Fibroblast of peridontal ligament (primary cell): ENCODE measurements at regions not wholly inside any gene's neighbourhood (a gene's known extent, or its start where the extent isn't known, plus 50 kb on each side); places are given as distances from the start of the nearest gene placed in this dataset.
"Not testable (repeated sequence)": the region's sequence is repeated elsewhere in the genome, so short reads cannot be mapped to it uniquely, and the experiment has no call there.

Experiments
- DNase-seq: peaks from one replicate; pipeline ENCODE4 v3.0.0-alpha.2; 2010; ENCODE audit errors: extremely low read depth

GRCh38 chr17:73890831-73891405, 246.7 kb upstream of the SDK2 start:
- DNase-seq, result no peak

GRCh38 chr17:73895157-73895556, 250.9 kb upstream of the SDK2 start:
- DNase-seq, result no peak

GRCh38 chr17:73896966-73897365, 252.7 kb upstream of the SDK2 start:
- no peak for DNase-seq

- no peak for DNase-seq
These were observed 255.6 kb upstream of the SDK2 start for GRCh38 chr17:73899839-73900238.

GRCh38 chr17:73900516-73900915, 256.3 kb upstream of the SDK2 start:
- DNase-seq, result no peak

GRCh38 chr17:73901249-73901648, 257.0 kb upstream of the SDK2 start:
- no peak for DNase-seq

- no peak for DNase-seq
These were observed 257.6 kb upstream of the SDK2 start for GRCh38 chr17:73901661-73902415.

- DNase-seq, result no peak
These were observed 258.4 kb upstream of the SDK2 start for GRCh38 chr17:73902416-73903181.

GRCh38 chr17:73906896-73907870, 262.9 kb upstream of the SDK2 start:
- DNase-seq, result no peak

- no peak for DNase-seq
These were observed 264.9 kb upstream of the SDK2 start for GRCh38 chr17:73909186-73909585.

GRCh38 chr17:73910206-73910605, 266.0 kb upstream of the SDK2 start:
- no peak for DNase-seq

GRCh38 chr17:73910821-73911515, 266.7 kb upstream of the SDK2 start:
- no peak for DNase-seq

- no peak for DNase-seq
These were observed 267.6 kb upstream of the SDK2 start for GRCh38 chr17:73911726-73912372.

- DNase-seq, result no peak
These were observed 268.1 kb upstream of the SDK2 start for GRCh38 chr17:73912373-73912746.

GRCh38 chr17:73914536-73915274, 270.5 kb upstream of the SDK2 start:
- no peak for DNase-seq

GRCh38 chr17:73919033-73919432, 274.8 kb upstream of the SDK2 start:
- DNase-seq, result not testable (repeated sequence)

GRCh38 chr17:73921306-73921705, 277.1 kb upstream of the SDK2 start:
- DNase-seq, result no peak

GRCh38 chr17:73924114-73924908, 279.2 kb upstream of the RPL38 start:
- no peak for DNase-seq

GRCh38 chr17:73924909-73925186, 278.6 kb upstream of the RPL38 start:
- no peak for DNase-seq
